ENCODE measurements at regions not wholly inside any gene's neighbourhood (a gene's known extent, or its start where the extent isn't known, plus 50 kb on each side); places are given as distances from the start of the nearest gene placed in this dataset.

- H3K9me3 ChIP-seq, result no peaks in the 10 kb centered on the region
- no peak for ATAC-seq
- no peaks in the 10 kb centered on the region for H3K27me3 ChIP-seq (ENCODE audit: low read depth)
- H3K27ac ChIP-seq, result no peak overlapping the region
- H3K36me3 ChIP-seq, result no peaks in the 10 kb centered on the region
- DNase-seq, result no peak
- H3K4me3 ChIP-seq, result no peak overlapping the region
- TF ChIP-seq, protein P1, sequence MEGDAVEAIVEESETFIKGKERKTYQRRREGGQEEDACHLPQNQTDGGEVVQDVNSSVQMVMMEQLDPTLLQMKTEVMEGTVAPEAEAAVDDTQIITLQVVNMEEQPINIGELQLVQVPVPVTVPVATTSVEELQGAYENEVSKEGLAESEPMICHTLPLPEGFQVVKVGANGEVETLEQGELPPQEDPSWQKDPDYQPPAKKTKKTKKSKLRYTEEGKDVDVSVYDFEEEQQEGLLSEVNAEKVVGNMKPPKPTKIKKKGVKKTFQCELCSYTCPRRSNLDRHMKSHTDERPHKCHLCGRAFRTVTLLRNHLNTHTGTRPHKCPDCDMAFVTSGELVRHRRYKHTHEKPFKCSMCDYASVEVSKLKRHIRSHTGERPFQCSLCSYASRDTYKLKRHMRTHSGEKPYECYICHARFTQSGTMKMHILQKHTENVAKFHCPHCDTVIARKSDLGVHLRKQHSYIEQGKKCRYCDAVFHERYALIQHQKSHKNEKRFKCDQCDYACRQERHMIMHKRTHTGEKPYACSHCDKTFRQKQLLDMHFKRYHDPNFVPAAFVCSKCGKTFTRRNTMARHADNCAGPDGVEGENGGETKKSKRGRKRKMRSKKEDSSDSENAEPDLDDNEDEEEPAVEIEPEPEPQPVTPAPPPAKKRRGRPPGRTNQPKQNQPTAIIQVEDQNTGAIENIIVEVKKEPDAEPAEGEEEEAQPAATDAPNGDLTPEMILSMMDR (IDR thresholded peaks at IDR 0.05), result no peak
- H3K4me1 ChIP-seq, result no peaks in the 10 kb centered on the region
- intact Hi-C loops (cut with DNase I), result no loop called here
These were observed 291.5 kb downstream of the ZNF516 start for GRCh38 chr18:76203552-76203951.

GRCh38 chr18:76202322-76202721 is 292.7 kb downstream of the ZNF516 start:
- H3K27me3 ChIP-seq (ENCODE audit: low read depth), result no peaks in the 10 kb centered on the region
- no peaks in the 10 kb centered on the region for H3K4me1 ChIP-seq
- no peak for ATAC-seq
- DNase-seq, result no peak
- H3K36me3 ChIP-seq, result no peaks in the 10 kb centered on the region
- intact Hi-C loops (cut with DNase I), result no loop called here
- H3K4me3 ChIP-seq, result no peak overlapping the region
- H3K27ac ChIP-seq, result no peak overlapping the region
- no peaks in the 10 kb centered on the region for H3K9me3 ChIP-seq
- TF ChIP-seq, protein P1 (IDR thresholded peaks at IDR 0.05), result no peak

- Histone ChIP-seq H3K9me3 (no peaks in the 10 kb centered on the region), H3K27ac (no peak overlapping the region), H3K4me3 (no peak overlapping the region), H3K36me3 (no peaks in the 10 kb centered on the region), H3K4me1 (no peaks in the 10 kb centered on the region), H3K27me3 (ENCODE audit: low read depth) (no peaks in the 10 kb centered on the region)
- TF ChIP-seq, protein P1 (IDR thresholded peaks at IDR 0.05), result no peak
- ATAC-seq (no peak), DNase-seq (no peak)
- intact Hi-C loops (cut with DNase I), result no loop called here
These were observed 299.4 kb downstream of the ZNF516 start for GRCh38 chr18:76195601-76196000.

- TF ChIP-seq, protein P1 (IDR thresholded peaks at IDR 0.05), result no peak
- ATAC-seq (no peak), DNase-seq (no peak)
- intact Hi-C loops (cut with DNase I), result no loop called here
- no peak overlapping the region for H3K4me3 ChIP-seq
- H3K4me1 ChIP-seq, result no peaks in the 10 kb centered on the region
- H3K27ac ChIP-seq, result no peak overlapping the region
- no peaks in the 10 kb centered on the region for H3K36me3 ChIP-seq
- H3K9me3 ChIP-seq, result peaks cover 5% of the 10 kb centered on the region
- H3K27me3 ChIP-seq (ENCODE audit: low read depth), result no peaks in the 10 kb centered on the region
These were observed 306.9 kb downstream of the ZNF516 start for GRCh38 chr18:76188097-76188496.

DNA sequence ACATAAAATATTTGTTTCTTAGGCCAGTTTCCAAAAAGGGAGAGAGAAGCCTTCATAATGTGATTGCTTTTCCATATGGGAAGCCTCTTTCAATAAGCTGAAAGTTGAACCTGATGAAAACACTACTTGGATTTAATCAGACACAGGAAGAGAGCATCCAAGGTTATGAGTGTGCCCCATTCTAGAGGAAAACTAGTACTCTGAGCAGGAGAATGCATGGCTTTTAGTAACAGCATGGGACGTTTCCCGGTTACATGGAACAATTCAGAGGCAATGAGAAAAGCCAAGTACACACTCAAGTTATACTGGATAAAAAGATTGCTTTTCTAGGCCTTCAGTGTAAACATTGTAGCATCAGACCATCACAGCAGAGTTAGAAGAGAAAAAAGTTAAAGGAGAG is 315.8 kb downstream of the ZNF516 start:
- Histone ChIP-seq H3K9me3 (no peaks in the 10 kb centered on the region), H3K4me3 (no peak overlapping the region), H3K27me3 (ENCODE audit: low read depth) (no peaks in the 10 kb centered on the region), H3K36me3 (no peaks in the 10 kb centered on the region), H3K27ac (no peak overlapping the region), H3K4me1 (no peaks in the 10 kb centered on the region)
- no peak for DNase-seq
- ATAC-seq, result no peak
- intact Hi-C loops (cut with DNase I), result no loop called here
- TF ChIP-seq, protein P1 (IDR thresholded peaks at IDR 0.05), result no peak

DNA sequence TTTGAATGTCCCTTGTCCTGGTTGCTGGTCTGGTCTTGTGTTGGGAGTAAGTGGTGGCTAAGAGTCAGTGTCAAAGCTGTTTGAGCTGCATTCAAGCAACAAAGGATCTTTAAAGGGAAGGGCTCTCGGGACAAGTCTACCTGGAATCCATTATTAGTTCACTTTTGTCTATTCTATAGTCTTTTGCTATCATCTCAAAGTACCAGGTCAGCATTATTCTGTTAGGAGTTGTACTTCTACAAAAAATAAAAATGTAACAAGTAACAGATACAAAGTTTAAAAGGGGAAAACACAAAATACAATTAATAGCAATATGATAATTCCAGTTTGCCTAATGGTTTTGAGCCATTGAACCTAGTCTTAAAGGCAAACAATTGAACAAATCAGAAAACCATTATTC is 317.9 kb downstream of the ZNF516 start:
- Histone ChIP-seq H3K4me3 (no peak overlapping the region), H3K27ac (no peak overlapping the region), H3K27me3 (ENCODE audit: low read depth) (peaks cover 2% of the 10 kb centered on the region), H3K4me1 (no peaks in the 10 kb centered on the region), H3K36me3 (no peaks in the 10 kb centered on the region), H3K9me3 (no peaks in the 10 kb centered on the region)
- intact Hi-C loops (cut with DNase I), result no loop called here
- DNase-seq (no peak), ATAC-seq (no peak)
- TF ChIP-seq, protein P1 (IDR thresholded peaks at IDR 0.05), result no peak

Data from lower lobe of right lung (tissue), 2 donors.